ENCODE measurements at regions not wholly inside any gene's neighbourhood (a gene's known extent, or its start where the extent isn't known, plus 50 kb on each side); places are given as distances from the start of the nearest gene placed in this dataset.

- intact Hi-C loops (cut with DNase I; ENCODE audit: low total_unique reads) (no loop called here), in situ Hi-C loops (cut with MboI; ENCODE audit: low pct_ligation_motif_present in 1 of 4, low pct_unique_long_range_greater_than_20kb in 1 of 4, low sequenced_read_pairs in 3 of 4) (no loop called here)
- no peak for DNase-seq
- H3K4me1 ChIP-seq, result no peaks in the 10 kb centered on the region
- no peaks in the 10 kb centered on the region for H3K9me3 ChIP-seq
- H3K27me3 ChIP-seq, result no peaks in the 10 kb centered on the region
- TF ChIP-seq POLR2A (IDR thresholded peaks at IDR 0.05) (no peak), EP300 (IDR thresholded peaks at IDR 0.05; ENCODE audit: low read depth) (no peak), CTCF (IDR thresholded peaks at IDR 0.05) (no peak), POLR2AphosphoS5 (IDR thresholded peaks at IDR 0.05) (no peak)
- no peak overlapping the region for H3K4me3 ChIP-seq
- WGBS, 2 donors (ENCODE audit: low coverage in 1 of 2), result 90 to 94% methylated on average over 4 to 6 of the region's 6 CpGs
- no peaks in the 10 kb centered on the region for H3K36me3 ChIP-seq
- H3K27ac ChIP-seq, result no peak overlapping the region
These were observed 61.6 kb upstream of the TNFRSF21 start for GRCh38 chr6:47371139-47371869.

- Histone ChIP-seq H3K4me3 (no peak overlapping the region), H3K27ac (no peak overlapping the region), H3K27me3 (no peaks in the 10 kb centered on the region), H3K4me1 (no peaks in the 10 kb centered on the region), H3K9me3 (no peaks in the 10 kb centered on the region), H3K36me3 (no peaks in the 10 kb centered on the region)
- no peak for TF ChIP-seq POLR2AphosphoS5 (IDR thresholded peaks at IDR 0.05)
- no peak for TF ChIP-seq EP300 (IDR thresholded peaks at IDR 0.05; ENCODE audit: low read depth)
- intact Hi-C loops (cut with DNase I; ENCODE audit: low total_unique reads), result no loop called here
- no peak for DNase-seq
- in situ Hi-C loops (cut with MboI; ENCODE audit: low pct_ligation_motif_present in 1 of 4, low pct_unique_long_range_greater_than_20kb in 1 of 4, low sequenced_read_pairs in 3 of 4), result no loop called here
These were observed 62.2 kb upstream of the TNFRSF21 start for GRCh38 chr6:47371870-47372255.

- no peak for DNase-seq
- H3K36me3 ChIP-seq, result no peaks in the 10 kb centered on the region
- in situ Hi-C loops (cut with MboI; ENCODE audit: low pct_ligation_motif_present in 1 of 4, low pct_unique_long_range_greater_than_20kb in 1 of 4, low sequenced_read_pairs in 3 of 4) (no loop called here), intact Hi-C loops (cut with DNase I; ENCODE audit: low total_unique reads) (no loop called here)
- H3K4me1 ChIP-seq, result no peaks in the 10 kb centered on the region
- no peaks in the 10 kb centered on the region for H3K27me3 ChIP-seq
- no peak overlapping the region for H3K27ac ChIP-seq
- no peaks in the 10 kb centered on the region for H3K9me3 ChIP-seq
- H3K4me3 ChIP-seq, result no peak overlapping the region
- WGBS, 2 donors (ENCODE audit: low coverage in 1 of 2), result 77 to 86% methylated on average over 1 of the region's 1 CpG
- TF ChIP-seq POLR2A (IDR thresholded peaks at IDR 0.05), result no peak
- no peak for TF ChIP-seq POLR2AphosphoS5 (IDR thresholded peaks at IDR 0.05)
- no peak for TF ChIP-seq CTCF (IDR thresholded peaks at IDR 0.05)
- TF ChIP-seq EP300 (IDR thresholded peaks at IDR 0.05; ENCODE audit: low read depth), result no peak
These were observed 62.6 kb upstream of the TNFRSF21 start for GRCh38 chr6:47372318-47372717.

- Histone ChIP-seq H3K4me1 (no peaks in the 10 kb centered on the region), H3K36me3 (no peaks in the 10 kb centered on the region), H3K4me3 (no peak overlapping the region), H3K27ac (no peak overlapping the region), H3K9me3 (no peaks in the 10 kb centered on the region), H3K27me3 (no peaks in the 10 kb centered on the region)
- intact Hi-C loops (cut with DNase I; ENCODE audit: low total_unique reads), result no loop called here
- in situ Hi-C loops (cut with MboI; ENCODE audit: low pct_ligation_motif_present in 1 of 4, low pct_unique_long_range_greater_than_20kb in 1 of 4, low sequenced_read_pairs in 3 of 4), result no loop called here
- 3 to 67% methylated on average over 1 of the region's 1 CpG for WGBS, 2 donors (ENCODE audit: low coverage in 1 of 2)
- TF ChIP-seq CTCF (IDR thresholded peaks at IDR 0.05) (no peak), POLR2AphosphoS5 (IDR thresholded peaks at IDR 0.05) (no peak), POLR2A (IDR thresholded peaks at IDR 0.05) (no peak), EP300 (IDR thresholded peaks at IDR 0.05; ENCODE audit: low read depth) (no peak)
- DNase-seq, result no peak
These were observed 65.7 kb upstream of the TNFRSF21 start for GRCh38 chr6:47375426-47375825.

GRCh38 chr6:47376930-47377329 is 67.2 kb upstream of the TNFRSF21 start:
- H3K27me3 ChIP-seq, result no peaks in the 10 kb centered on the region
- TF ChIP-seq EP300 (IDR thresholded peaks at IDR 0.05; ENCODE audit: low read depth), result no peak
- TF ChIP-seq POLR2AphosphoS5 (IDR thresholded peaks at IDR 0.05), result no peak
- no peak for TF ChIP-seq CTCF (IDR thresholded peaks at IDR 0.05)
- TF ChIP-seq POLR2A (IDR thresholded peaks at IDR 0.05), result no peak
- no peak overlapping the region for H3K4me3 ChIP-seq
- WGBS, 2 donors (ENCODE audit: low coverage in 1 of 2), result 87 to 93% methylated on average over 7 to 15 of the region's 15 CpGs
- intact Hi-C loops (cut with DNase I; ENCODE audit: low total_unique reads), result no loop called here
- no peaks in the 10 kb centered on the region for H3K36me3 ChIP-seq
- DNase-seq, result no peak
- in situ Hi-C loops (cut with MboI; ENCODE audit: low pct_ligation_motif_present in 1 of 4, low pct_unique_long_range_greater_than_20kb in 1 of 4, low sequenced_read_pairs in 3 of 4), result no loop called here
- no peaks in the 10 kb centered on the region for H3K9me3 ChIP-seq
- H3K4me1 ChIP-seq, result no peaks in the 10 kb centered on the region
- no peak overlapping the region for H3K27ac ChIP-seq

Measured in transverse colon (tissue), 4 donors.